Effector memory CD8-positive, alpha-beta T cell (primary cell): ENCODE measurements at regions not wholly inside any gene's neighbourhood (a gene's known extent, or its start where the extent isn't known, plus 50 kb on each side); places are given as distances from the start of the nearest gene placed in this dataset.

Experiments
- ATAC-seq: fragments of 150-1000 bp; cut with Tn5 transposase; replicated peaks from 2 replicates; pipeline ENCODE4 v1.10.0; 2021; ENCODE audit warnings: mild to moderate bottlenecking, moderate library complexity
- DNase-seq, 3 experiments: peaks; one replicate each; pipeline ENCODE4 v3.0.0; 2021
- H3K27ac Mint-ChIP-seq, 2 donors: one replicate each; pipeline ENCODE4 v1.8.0; 2022; ENCODE audit warnings: mild to moderate bottlenecking in 2 of 2, mixed read lengths in 2 of 2, moderate library complexity in 2 of 2
- H3K27me3 Mint-ChIP-seq, 2 donors: one replicate each; pipeline ENCODE4 v1.8.0; 2022; ENCODE audit warnings: mixed read lengths in 2 of 2
- H3K36me3 Mint-ChIP-seq: one replicate; pipeline ENCODE4 v1.8.0; 2022; ENCODE audit warnings: mild to moderate bottlenecking, moderate library complexity, mixed read lengths; ENCODE audit not compliant: insufficient read depth
- H3K4me1 Mint-ChIP-seq, 2 donors: one replicate each; pipeline ENCODE4 v1.8.0; 2022; ENCODE audit warnings: low read depth in 2 of 2, mixed read lengths in 2 of 2
- H3K4me3 Mint-ChIP-seq, 2 donors: one replicate each; pipeline ENCODE4 v1.8.0; 2022; ENCODE audit warnings: mild to moderate bottlenecking in 2 of 2, mixed read lengths in 2 of 2, moderate library complexity in 2 of 2
- H3K9me3 Mint-ChIP-seq, 2 donors: one replicate each; pipeline ENCODE4 v1.8.0; 2022; ENCODE audit warnings: mixed read lengths in 2 of 2

GRCh38 chr1:222127526-222128152 lies 385.8 kb upstream of the DUSP10 start:
- ATAC-seq (no peak), DNase-seq (no peak)
- peaks cover 4 to 14% of the 10 kb centered on the region in 2 donors for H3K4me1 Mint-ChIP-seq
- no peak overlapping the region for H3K27ac Mint-ChIP-seq
- H3K4me3 Mint-ChIP-seq = no peak overlapping the region
- no peaks in the 10 kb centered on the region for H3K36me3 Mint-ChIP-seq
- no peaks in the 10 kb centered on the region for H3K9me3 Mint-ChIP-seq
- peaks cover 10 to 19% of the 10 kb centered on the region in 2 donors for H3K27me3 Mint-ChIP-seq

- Mint-ChIP-seq H3K36me3 (no peaks in the 10 kb centered on the region), H3K4me1 (peaks cover 4 to 14% of the 10 kb centered on the region in 2 donors), H3K9me3 (no peaks in the 10 kb centered on the region), H3K4me3 (no peak overlapping the region), H3K27me3 (peaks cover 10 to 19% of the 10 kb centered on the region in 2 donors), H3K27ac (no peak overlapping the region)
- ATAC-seq (no peak), DNase-seq (no peak)
Measured at GRCh38 chr1:222127096-222127495, 385.2 kb upstream of the DUSP10 start.

- H3K27ac Mint-ChIP-seq = no peak overlapping the region
- ATAC-seq (no peak), DNase-seq (no peak)
- peaks cover 4 to 14% of the 10 kb centered on the region in 2 donors for H3K4me1 Mint-ChIP-seq
- H3K36me3 Mint-ChIP-seq = no peaks in the 10 kb centered on the region
- H3K9me3 Mint-ChIP-seq = no peaks in the 10 kb centered on the region
- no peak overlapping the region for H3K4me3 Mint-ChIP-seq
- H3K27me3 Mint-ChIP-seq = peaks cover 10 to 26% of the 10 kb centered on the region in 2 donors
Measured at GRCh38 chr1:222126052-222126451, 384.2 kb upstream of the DUSP10 start.

GRCh38 chr1:222124602-222125001 lies 382.7 kb upstream of the DUSP10 start:
- H3K4me3 Mint-ChIP-seq = no peak overlapping the region
- ATAC-seq = no peak

GRCh38 chr1:222123111-222123510 lies 381.2 kb upstream of the DUSP10 start:
- Mint-ChIP-seq H3K4me1 (peaks cover 3 to 5% of the 10 kb centered on the region in 2 donors), H3K27ac (no peak overlapping the region), H3K36me3 (no peaks in the 10 kb centered on the region), H3K9me3 (no peaks in the 10 kb centered on the region), H3K4me3 (no peak overlapping the region), H3K27me3 (peaks cover 23 to 28% of the 10 kb centered on the region in 2 donors)
- DNase-seq = no peak
- ATAC-seq = no peak

More at GRCh38 chr1:222124602-222125001, 382.7 kb upstream of the DUSP10 start:
- H3K27me3 Mint-ChIP-seq = peaks cover 14 to 26% of the 10 kb centered on the region in 2 donors
- no peaks in the 10 kb centered on the region for H3K9me3 Mint-ChIP-seq
- H3K27ac Mint-ChIP-seq = no peak overlapping the region
- peaks cover 4 to 13% of the 10 kb centered on the region in 2 donors for H3K4me1 Mint-ChIP-seq
- H3K36me3 Mint-ChIP-seq = no peaks in the 10 kb centered on the region
- DNase-seq = no peak

GRCh38 chr1:222117809-222118208 lies 375.9 kb upstream of the DUSP10 start:
- Mint-ChIP-seq H3K4me3 (no peak overlapping the region), H3K27me3 (peaks cover 33 to 44% of the 10 kb centered on the region in 2 donors), H3K4me1 (peaks cover 0 to 3% of the 10 kb centered on the region in 2 donors), H3K9me3 (no peaks in the 10 kb centered on the region), H3K36me3 (no peaks in the 10 kb centered on the region), H3K27ac (no peak overlapping the region)
- DNase-seq (no peak), ATAC-seq (no peak)

- no peaks in the 10 kb centered on the region for H3K36me3 Mint-ChIP-seq
- no peak overlapping the region for H3K27ac Mint-ChIP-seq
- ATAC-seq = no peak
- peaks cover 0 to 3% of the 10 kb centered on the region in 2 donors for H3K4me1 Mint-ChIP-seq
- no peak for DNase-seq
- H3K4me3 Mint-ChIP-seq = no peak overlapping the region
- peaks cover 29 to 38% of the 10 kb centered on the region in 2 donors for H3K27me3 Mint-ChIP-seq
- no peaks in the 10 kb centered on the region for H3K9me3 Mint-ChIP-seq
Measured at GRCh38 chr1:222114536-222115156, 372.8 kb upstream of the DUSP10 start.

GRCh38 chr1:222109836-222110235 lies 367.9 kb upstream of the DUSP10 start:
- Mint-ChIP-seq H3K9me3 (no peaks in the 10 kb centered on the region), H3K4me1 (no peaks in the 10 kb centered on the region), H3K4me3 (no peak overlapping the region), H3K36me3 (no peaks in the 10 kb centered on the region), H3K27ac (no peak overlapping the region), H3K27me3 (peaks cover 10 to 23% of the 10 kb centered on the region in 2 donors)
- DNase-seq = no peak
- ATAC-seq = no peak

GRCh38 chr1:222107975-222108374 lies 366.1 kb upstream of the DUSP10 start:
- Mint-ChIP-seq H3K4me3 (no peak overlapping the region), H3K27me3 (peaks cover 11 to 28% of the 10 kb centered on the region in 2 donors), H3K36me3 (no peaks in the 10 kb centered on the region), H3K4me1 (no peaks in the 10 kb centered on the region), H3K27ac (no peak overlapping the region), H3K9me3 (no peaks in the 10 kb centered on the region)
- DNase-seq (no peak), ATAC-seq (no peak)

GRCh38 chr1:222107267-222107666 lies 365.4 kb upstream of the DUSP10 start:
- Mint-ChIP-seq H3K27me3 (peaks cover 12 to 28% of the 10 kb centered on the region in 2 donors), H3K27ac (no peak overlapping the region), H3K36me3 (no peaks in the 10 kb centered on the region), H3K4me1 (no peaks in the 10 kb centered on the region), H3K4me3 (no peak overlapping the region), H3K9me3 (no peaks in the 10 kb centered on the region)
- ATAC-seq = no peak
- DNase-seq = no peak

GRCh38 chr1:222106377-222106776 lies 364.5 kb upstream of the DUSP10 start:
- Mint-ChIP-seq H3K4me1 (no peaks in the 10 kb centered on the region), H3K9me3 (no peaks in the 10 kb centered on the region), H3K27ac (no peak overlapping the region), H3K27me3 (peaks cover 19 to 28% of the 10 kb centered on the region in 2 donors), H3K4me3 (no peak overlapping the region), H3K36me3 (no peaks in the 10 kb centered on the region)
- DNase-seq (no peak), ATAC-seq (no peak)

- no peaks in the 10 kb centered on the region for H3K36me3 Mint-ChIP-seq
- H3K27ac Mint-ChIP-seq = no peak overlapping the region
- no peaks in the 10 kb centered on the region for H3K9me3 Mint-ChIP-seq
- no peak overlapping the region for H3K4me3 Mint-ChIP-seq
- H3K4me1 Mint-ChIP-seq = no peaks in the 10 kb centered on the region
- DNase-seq (no peak), ATAC-seq (no peak)
- H3K27me3 Mint-ChIP-seq = peaks cover 24 to 28% of the 10 kb centered on the region in 2 donors
Measured at GRCh38 chr1:222105861-222106260, 364.0 kb upstream of the DUSP10 start.

GRCh38 chr1:222105393-222105737 lies 363.5 kb upstream of the DUSP10 start:
- H3K4me3 Mint-ChIP-seq = no peak overlapping the region
- H3K36me3 Mint-ChIP-seq = no peaks in the 10 kb centered on the region
- ATAC-seq (no peak), DNase-seq (no peak)
- H3K27me3 Mint-ChIP-seq = peaks cover 24 to 28% of the 10 kb centered on the region in 2 donors
- H3K9me3 Mint-ChIP-seq = no peaks in the 10 kb centered on the region
- no peak overlapping the region for H3K27ac Mint-ChIP-seq
- H3K4me1 Mint-ChIP-seq = no peaks in the 10 kb centered on the region

- no peak overlapping the region for H3K27ac Mint-ChIP-seq
- DNase-seq = no peak
Measured at GRCh38 chr1:222104694-222105392, 363.0 kb upstream of the DUSP10 start.

More at GRCh38 chr1:222104694-222105392, 363.0 kb upstream of the DUSP10 start:
- Mint-ChIP-seq H3K27me3 (peaks cover 24 to 28% of the 10 kb centered on the region in 2 donors), H3K4me3 (no peak overlapping the region), H3K9me3 (no peaks in the 10 kb centered on the region), H3K36me3 (no peaks in the 10 kb centered on the region), H3K4me1 (no peaks in the 10 kb centered on the region)
- ATAC-seq = no peak
